Activated CD8-positive, alpha-beta memory T cell treated with anti-CD3 and anti-CD28 coated beads, Interleukin-2, amount 50 U/mL, for 24 hours (primary cell): ENCODE measurements at regions not wholly inside any gene's neighbourhood (a gene's known extent, or its start where the extent isn't known, plus 50 kb on each side); places are given as distances from the start of the nearest gene placed in this dataset.

Experiments
- DNase-seq: peaks from one replicate; pipeline ENCODE4 v3.0.0-alpha.2; 2020; ENCODE audit errors: extremely low read depth

DNA sequence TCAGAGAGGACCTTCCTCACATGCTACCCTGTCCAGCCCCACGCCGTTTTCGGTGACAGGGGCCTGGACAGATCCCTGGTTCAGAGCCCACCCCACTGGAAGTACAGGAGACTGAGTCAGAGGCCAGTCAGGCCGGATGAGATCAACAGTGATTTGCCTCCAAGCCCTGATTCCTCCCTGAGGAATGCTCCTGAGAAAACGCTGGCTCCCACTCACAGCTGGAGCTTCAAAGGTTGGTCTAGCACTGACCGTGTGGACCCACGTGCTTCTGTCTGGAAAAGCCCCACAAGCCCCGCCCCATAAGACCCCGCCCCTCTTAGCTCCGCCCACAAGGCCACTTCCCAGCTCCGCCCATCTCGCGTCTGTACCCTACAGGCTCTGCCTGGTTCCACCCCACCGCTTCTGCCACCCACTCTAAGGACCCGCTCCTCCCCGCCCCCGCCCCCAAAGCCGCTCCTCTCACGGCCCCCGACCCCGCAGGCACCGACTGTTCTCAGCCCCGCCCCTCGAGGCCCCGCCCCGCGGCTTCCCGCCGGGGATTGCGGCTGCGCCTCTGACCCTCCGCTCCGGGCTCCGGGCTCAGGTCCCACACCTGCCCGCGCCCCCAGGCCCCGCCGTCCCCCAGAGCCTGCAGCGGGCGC lies 64.9 kb upstream of the BHLHE23 start:
- DNase-seq: no peak

DNA sequence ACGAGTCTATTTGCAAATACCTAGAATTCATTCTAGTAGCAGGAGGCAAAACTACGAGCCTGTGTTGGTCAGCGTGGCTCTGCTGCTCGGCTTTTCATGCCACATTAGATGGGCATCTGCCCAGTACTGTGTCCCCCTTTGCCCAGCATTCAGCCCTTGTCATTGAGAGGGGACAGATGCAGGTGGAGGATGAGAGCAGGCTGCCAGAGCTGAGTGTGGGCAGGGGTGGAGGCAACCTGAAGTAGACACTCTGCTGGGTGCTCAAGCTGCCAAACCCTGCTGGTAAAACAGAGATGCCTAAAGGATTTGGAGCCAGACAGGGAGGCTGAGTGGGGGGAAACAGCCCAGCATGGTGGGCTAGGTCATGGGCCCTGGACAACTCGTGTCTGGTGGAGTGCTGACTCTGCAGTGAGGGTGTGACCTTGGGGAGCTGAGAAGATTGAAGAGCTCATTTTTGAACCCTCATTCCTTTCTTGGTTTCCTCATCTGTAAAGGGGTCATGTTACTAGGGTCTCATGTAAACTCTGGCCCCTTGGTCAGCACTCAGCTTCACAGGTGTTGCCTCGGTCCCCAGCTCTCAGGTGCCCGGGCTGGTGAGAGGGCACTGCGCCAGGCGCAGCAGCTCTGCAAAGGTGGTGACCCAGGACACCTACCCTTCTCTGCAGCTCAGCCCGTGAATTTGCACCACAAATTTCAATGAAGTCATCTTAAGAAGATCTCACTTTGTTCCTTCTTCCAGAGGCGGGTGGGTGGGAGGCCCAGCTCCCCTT lies 64.2 kb upstream of the BHLHE23 start:
- no peak for DNase-seq

DNA sequence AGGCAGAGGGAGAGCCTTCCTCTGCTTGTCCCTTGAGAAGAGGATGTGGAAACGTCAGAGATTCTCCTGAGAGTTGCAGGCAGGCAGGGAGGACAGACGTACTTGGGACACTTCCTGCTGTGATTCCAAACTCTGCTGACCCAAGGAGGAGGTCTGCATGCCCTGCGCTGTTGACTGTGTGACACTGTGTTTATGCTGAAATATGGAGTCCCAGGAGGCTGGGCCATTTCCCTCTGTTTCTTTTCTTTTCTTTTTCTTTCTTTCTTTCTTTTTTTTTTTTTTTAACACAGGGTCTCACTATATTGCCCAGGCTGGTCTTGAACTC lies 63.5 kb upstream of the BHLHE23 start:
- DNase-seq: no peak

DNA sequence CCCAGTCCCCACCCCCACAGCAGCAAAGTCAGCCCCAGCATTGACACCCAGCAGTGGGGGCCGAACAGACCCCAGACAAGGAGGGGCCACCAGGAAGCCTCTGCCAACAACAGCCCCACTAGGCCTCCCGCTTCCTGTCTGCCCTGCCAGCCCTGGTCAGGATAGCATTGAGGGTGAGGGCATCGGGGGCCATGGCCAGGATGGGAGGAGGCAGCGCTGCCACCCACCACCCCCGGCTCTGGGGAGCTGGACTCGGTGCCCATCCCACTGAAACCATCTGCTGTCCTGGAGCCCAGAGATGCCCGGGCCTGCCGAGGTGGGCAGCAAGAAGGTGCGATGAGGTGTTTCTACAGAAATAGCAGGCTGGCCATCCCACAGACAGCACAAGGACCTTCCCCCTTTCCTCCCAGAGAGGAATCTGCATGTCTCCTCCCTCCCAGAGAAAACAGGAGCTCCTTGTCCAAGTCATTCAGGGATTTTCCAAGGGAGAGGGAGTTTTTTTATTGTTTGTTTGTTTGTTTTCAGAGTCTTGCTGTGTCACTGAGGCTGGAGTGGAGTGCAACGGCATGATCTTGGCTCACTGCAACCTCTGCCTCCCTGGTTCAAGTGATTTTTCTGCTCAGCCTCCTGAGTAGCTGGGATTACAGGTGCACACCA lies 62.1 kb upstream of the BHLHE23 start:
- DNase-seq: no peak

DNA sequence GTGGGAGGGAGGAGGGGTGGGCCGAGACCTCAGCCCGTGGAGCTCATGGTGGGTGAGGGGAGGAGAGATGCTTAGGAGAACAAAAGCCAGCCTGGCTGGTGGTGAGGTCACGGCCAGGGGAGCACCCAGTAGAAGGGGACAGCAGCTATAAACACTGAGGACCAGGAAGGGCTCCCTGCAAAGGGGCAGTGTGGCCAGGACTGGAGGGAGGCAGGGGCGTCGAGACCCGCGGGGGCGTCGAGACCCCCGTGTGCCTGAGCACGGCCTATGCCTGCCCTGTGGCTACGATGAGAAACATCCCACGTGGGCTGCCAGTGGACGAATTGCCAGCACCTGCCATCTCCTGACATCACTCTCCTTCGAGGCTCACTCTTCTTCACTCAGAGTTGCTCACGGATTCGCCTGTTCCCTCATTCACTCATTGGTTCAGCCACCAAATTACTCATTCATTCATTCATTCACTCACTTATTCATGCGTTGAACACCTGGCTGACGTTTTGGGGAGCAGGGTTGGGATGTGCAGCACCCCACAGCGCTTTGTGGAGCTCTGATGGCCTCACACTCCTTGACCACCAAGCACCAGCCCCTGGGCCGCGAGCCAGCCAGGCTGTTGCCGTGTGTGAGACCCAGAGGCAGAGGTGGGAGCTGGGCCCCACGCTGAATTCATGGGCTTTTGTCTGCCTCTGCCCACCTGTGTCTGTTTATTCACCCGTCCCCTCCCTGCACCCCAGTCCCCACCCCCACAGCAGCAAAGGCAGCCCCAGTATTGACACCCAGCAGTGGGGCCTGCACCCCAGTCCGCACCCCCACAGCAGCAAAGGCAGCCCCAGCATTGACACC lies 61.2 kb upstream of the BHLHE23 start:
- no peak for DNase-seq

DNA sequence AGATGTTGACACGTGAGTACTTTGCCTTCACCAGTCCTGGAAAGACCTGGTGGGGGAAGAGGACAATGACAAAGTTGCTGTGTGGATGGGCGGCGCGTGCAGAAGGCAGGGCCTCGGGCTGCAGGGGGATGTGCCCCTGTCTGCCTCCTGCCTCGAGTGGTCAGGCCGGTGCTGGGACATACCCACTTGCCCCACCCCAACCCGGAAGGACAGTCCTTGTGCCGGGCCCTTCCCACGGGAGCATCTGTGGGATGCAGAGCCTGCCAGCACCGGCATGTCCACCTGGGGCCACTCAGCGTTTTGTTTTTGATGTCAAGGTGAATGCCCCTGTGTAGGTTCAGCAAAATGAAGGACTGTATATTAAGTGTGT lies 60.5 kb upstream of the BHLHE23 start:
- no peak for DNase-seq

DNA sequence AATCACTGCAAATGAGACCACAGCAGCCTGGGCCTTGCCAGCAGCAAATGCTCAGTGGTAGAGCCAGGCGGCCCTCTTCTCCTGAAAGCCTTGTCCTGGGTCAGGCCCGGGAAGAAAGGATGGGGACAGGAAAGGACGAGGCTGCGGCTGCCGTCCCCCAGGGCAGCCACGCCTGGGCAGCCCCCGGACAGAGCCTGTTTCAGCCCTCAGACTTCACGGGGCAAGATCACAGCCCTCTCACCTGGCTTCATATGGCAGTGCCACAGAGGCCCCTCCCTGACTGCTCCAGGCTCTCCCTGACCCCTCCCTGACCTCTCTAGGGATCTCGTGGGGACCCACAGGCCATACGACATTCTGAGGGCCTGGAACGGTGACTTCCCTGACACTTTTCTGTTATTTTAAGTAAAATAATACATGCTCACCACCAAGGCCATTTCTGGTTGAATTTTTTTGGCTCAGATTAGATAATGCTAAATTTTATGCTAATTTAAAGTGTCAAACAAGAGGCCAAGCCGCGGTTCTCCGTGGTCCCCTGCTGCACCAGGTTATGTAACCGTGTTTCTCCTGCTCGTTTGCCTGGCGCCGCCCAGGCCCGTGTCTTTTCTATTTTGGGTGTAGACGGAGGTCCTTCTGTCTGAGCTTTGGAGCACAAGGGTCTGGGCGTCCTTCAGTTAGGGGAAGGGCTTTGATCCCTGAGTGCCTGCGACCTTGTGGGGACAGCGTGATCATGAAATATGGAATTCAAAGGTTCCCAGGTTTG lies 59.9 kb upstream of the BHLHE23 start:
- DNase-seq: no peak

DNA sequence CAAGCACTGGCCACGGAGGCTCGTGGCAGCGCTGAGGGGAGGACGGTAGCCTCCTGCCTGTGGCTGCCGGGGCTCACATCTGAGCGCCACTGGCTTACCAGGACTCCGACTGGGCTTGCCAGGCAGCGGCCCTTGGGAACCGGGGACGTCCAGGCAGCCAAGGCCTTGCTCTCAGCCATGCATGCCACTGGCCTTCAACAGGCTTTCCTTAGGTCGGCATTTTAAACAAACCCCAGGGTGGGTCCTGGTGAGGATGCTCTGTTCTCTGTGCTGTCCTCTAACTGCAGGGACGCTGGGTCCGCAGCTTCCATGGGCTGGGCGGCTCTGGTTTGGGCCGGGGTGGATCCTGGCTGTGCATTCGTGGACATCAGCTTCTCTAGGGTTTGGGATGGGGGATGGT lies 59.1 kb upstream of the BHLHE23 start:
- DNase-seq: no peak

DNA sequence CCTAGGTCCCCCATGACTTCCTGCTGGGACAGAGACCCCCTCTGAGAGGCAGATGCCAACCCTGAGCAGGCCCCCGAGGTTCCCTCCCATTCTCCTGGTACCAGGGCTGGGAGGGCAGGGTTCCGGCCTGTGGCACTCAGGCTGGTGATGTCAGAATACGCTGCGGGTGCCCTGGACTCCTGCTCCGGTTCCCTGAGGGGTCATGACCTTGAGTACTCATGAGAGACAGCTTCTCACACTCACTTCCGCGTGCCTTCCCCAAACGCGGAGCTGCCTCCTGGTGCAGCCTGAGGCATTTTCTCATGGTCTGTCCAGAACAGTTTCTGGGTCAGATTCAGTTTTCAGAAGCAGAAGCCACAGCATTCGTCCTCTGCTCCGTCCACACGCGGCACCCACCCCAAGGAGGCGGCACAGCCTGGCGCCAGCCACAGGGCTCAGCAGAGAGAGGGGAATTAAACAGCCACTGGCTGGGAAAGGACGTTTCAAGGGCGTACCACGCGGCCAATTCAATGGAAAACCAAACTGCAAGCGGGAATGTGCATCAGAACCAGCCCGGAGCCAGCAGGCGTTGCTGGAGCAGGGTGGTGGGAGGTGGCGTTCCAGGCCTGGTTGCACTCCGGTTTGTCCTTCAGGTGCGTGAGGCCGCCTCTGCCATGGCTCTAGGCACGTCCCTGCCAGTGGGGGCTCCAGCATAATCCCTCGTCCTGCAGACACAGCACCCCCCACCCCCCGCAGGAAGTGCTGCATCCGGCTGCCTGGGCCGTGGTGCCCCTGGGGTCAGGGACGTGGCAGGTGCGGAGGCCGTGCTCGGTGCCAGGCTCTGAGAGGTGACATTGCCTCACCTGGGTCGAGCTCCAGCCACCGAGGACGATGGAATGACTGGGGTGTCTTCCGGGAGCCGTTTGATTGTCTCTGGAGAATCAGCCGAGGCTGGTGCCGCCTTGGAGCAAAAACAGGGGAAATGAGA lies 58.3 kb upstream of the BHLHE23 start:
- DNase-seq: no peak

DNA sequence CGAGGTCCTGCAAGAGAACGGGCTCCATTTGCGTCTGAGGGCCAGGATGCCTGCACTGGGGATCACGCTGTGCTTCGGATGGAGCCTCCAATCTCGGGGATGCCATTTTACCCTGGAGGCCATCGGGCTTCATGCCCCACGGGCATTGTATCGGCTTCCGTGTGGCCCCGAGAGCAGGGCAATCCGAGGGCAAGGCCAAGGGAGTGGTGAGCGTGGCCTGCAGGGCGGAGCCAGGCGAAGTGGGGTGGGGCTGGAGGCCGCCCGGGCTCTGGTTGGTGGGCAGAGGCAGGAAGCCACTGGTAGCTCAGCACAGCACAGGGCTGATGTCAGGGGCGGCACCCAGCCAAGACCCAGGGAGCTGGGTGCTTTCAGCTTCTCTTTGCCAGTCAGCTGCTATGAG lies 57.5 kb upstream of the BHLHE23 start:
- no peak for DNase-seq

DNA sequence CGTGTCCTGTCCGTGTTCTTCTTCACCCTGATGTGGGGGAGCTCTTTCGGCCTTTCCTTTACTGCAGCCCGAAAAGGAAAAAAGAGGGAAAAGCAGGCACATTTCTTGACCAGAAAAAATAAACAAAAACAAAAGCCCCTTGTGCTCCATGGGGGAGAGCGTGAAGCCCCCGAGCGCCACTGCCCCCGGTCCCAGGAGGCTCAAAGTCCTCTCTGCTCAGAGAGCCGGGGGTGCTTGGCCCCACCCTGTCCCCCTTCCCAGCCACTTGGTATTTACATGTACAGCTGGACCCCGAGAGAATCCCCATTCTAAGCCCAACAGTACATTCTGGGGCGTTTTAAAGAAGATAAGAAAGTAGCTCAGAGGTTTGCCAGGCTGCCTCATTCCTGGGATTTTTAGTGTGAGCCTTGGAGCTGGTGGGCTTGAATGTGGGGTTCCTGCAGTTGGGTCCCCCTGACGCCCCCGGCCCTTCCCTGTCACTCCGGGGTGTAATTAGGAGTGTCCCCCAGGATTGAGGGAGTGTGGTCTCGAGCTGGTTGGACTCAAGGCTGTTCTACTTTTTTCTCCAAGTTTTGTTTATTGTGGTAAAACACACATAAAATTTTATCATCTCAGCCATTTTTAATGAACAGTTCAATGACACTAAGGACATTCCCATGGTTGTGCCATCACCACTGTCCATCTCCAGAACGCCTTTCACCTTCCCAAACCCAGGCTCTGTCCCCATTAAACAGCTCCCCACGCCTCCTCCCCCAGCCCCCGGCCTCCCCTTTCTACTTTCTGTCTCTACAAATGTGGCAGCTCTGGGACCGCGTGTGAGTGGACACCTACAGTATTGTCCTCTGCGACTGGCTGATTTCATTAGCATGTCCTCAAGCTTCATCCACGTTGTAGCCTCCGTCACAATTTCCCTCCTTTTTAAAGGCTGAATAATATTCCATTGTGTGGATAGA lies 55.7 kb upstream of the BHLHE23 start:
- DNase-seq: no peak

DNA sequence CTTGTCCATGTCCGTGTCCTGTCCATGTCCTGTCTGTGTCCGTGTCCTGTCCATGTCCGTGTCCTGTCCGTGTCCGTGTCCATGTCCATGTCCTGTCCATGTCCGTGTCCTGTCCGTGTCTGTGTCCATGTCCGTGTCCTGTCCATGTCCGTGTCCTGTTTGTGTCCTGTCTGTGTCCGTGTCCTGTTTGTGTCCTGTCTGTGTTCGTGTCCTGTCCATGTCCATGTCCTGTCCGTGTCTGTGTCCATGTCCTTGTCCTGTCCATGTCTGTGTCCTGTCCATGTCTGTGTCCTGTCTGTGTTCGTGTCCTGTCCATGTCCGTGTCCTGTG lies 55.0 kb upstream of the BHLHE23 start:
- DNase-seq: no peak

DNA sequence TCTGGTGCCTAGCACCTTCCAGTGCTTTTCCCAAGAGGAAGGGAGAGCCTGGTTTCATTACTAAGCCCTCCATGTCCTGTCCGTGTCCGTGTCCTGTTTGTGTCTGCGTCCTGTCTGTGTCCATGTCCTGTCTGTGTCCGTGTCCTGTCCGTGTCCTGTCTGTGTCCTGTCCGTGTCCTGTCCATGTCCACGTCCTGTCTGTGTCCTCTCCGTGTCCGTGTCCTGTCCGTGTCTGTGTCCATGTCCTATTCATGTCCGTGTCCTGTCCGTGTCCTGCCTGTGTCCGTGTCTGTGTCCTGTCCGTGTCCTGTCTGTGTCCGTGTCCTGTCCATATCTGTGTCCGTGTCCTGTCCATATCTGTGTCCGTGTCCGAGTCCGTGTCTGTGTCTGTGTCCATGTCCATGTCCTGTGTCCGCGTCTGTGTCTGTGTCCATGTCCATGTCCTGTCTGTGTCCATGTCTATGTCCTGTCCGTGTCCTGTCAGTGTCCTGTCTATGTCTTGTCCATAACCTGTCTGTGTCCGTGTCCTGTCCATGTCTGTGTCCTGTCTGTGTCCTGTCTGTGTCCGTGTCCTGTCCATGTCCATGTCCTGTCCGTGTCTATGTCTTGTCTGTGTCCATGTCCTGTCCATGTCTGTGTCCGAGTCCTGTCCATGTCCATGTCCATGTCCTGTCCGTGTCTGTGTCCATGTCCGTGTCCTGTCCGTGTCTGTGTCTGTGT lies 54.4 kb upstream of the BHLHE23 start:
- no peak for DNase-seq

DNA sequence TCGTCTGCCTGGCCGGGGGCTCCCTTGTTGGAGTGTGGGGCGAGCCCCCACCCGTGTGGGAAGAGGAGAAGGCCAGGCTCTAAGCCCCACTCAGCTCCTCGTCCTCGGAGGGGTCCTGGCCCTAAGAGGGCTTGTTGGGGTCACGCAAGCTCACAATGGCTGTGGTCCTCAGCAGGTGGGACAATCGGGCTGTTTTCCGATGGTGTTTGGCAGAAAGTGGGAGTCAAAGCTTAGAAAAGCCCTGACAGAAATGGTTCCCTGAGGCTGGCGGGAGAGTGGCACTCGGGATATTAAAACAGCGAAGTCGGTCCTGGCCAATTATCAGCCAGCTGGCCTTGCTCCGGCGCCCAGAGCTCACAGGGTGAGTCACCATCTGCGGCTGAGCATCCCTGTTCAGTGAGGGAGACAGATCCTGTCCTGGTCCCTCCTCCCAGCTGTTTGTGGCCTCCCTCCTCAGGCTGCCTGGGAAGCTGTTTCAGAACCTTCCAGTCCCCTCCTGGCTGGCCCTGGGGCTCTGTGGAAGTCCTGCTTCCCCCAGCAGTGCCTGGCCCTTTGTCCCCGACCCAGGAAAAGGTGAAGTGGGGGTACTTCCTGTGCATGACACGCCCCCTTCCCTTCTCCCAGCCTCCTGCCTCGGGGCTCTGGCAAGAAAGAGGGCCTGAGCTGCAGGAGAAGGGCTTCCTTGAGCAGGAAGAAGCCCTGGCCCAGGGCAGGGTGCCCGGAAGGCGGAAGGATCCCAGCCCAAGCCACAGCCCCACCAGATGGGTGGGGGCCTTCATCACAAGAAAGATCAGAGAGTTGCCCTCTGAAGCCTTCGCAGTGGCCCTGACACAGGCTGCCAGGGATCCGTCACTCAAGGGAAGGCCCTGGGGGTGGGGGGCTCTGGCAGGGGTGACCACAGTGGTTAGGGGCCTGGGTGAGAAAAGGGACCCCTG lies 53.6 kb upstream of the BHLHE23 start:
- no peak for DNase-seq

DNA sequence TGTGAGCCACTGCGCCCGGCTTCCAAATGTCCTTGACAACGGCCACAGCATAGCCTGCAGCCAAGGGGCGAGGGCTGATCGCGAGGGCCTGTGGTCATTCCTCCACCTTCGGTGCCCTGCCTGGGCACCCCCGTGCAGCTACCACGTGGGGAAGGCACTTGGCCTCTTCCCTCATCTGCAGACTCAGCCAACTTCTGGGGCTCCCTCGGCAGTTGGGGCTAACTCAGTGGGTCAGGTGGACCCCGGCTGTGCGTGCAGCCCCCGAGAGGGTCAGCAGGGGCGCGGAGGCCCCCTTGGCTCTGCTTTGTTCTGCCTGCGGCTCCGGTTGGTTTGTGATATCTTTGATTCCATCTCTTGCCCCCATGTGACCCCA lies 52.9 kb upstream of the BHLHE23 start:
- no peak for DNase-seq

DNA sequence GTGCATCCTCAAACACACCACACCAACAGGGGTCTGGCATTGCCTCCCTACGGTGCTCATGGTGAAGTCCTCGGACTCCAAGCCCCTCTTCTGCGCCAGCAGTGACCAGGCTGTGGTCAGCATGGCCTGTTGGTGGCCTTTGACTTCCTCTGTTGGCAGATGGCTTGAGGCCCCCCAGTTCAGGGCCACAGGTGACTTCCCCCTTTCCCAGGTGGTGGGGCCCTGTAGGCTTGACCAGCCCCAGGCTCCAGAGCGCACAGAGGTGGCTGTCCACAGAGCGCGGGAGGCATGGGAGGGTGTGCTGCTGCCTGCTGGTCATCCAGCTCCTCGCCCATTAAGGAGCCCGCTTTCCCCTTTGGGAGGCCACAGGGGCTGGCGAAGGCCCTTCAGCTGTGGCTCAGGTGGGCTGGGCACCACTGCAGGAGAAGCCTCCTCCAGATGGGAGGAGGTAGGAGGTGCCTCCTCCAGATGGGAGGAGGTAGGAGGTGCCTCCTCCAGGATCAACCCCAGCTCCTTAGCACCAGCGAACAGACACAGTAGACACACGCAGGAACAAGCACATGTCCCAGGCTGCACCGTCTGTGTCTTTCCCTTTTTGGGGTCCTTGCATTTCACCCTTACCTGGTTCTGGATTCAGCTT lies 52.1 kb upstream of the BHLHE23 start:
- no peak for DNase-seq
